Anterior cingulate cortex (tissue), 58 donors: ENCODE measurements at regions not wholly inside any gene's neighbourhood (a gene's known extent, or its start where the extent isn't known, plus 50 kb on each side); places are given as distances from the start of the nearest gene placed in this dataset.

ENCODE experiments used
- DNase-seq, 58 donors: peaks; one replicate each; lab custom pipeline; 2025; lab: John Stamatoyannopoulos, UW

DNA sequence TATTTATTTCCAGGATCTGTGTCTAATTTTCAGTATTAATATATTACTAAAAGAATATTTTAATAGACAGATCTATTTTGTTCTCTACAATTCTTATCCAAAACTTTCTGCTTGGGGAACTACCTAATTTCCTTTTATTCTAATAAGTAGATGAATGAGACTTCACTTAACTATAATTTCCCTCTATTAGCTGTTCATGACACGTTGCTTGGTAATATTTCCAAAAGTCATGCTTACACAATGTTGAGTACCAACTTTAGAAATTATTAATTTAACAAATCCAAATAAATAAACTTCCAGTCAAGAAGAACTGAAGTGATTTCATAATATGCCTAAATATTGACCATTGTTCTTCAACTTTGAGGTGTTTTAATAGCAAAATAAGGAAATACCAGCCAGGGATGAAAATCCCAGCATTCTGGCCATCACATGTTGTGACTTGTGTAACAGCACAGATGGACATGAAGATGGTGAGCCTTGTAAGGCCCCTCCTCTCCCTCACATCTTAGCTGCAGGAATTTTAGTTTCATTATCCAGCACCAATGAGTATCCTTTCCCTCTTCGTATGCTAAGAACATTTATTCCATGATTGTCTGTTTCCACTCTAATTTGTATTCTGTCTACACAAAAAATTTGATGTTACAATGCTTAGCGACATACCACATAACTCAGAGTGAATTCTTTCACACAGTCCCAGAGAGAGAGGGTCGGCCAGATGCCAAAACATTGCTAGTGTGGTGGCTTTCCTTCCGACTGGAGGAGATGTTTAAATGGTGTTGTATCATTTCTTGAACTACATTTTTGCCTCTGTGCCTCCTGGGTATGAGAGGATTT, 137.5 kb downstream of the FOXA2 start:
- DNase-seq: no peak

DNA sequence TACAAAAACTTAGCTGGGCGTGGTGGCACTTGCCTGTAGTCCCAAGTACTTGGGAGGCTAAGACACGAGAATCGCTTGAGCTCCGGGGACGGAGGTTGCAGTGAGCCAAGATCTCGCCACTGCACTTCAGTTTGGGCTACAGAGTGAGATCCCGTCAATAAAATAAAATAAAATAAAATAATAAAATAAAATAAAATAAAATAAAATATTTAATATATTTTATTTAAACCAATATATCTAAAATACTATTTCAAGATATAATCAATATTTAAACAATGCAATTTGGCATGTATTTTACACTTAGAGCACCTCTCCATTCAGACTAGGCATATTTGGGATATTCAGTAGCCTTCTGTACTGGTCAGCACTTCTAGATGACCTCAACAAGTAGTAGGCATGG, 142.1 kb downstream of the FOXA2 start:
- DNase-seq: no peak

DNA sequence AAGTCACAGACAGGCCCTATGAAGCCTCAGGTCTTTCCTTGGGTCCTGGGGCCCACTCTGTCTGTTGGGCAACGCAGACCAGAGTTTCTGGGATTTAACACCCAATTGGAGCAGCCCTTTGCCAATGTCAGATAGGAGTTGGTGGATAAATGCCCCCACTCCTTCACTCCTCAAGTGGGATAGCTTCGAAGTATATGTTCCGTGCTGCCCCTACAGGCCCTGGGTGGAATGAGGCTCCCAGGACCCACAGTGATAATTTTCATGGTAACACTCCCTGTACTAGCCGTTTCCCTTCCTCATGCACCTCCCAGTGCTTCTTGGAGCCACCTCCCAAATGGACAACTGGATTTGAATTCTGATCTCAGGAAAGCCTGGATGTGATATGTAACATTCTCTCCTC, 145.4 kb downstream of the FOXA2 start:
- no peak for DNase-seq

DNA sequence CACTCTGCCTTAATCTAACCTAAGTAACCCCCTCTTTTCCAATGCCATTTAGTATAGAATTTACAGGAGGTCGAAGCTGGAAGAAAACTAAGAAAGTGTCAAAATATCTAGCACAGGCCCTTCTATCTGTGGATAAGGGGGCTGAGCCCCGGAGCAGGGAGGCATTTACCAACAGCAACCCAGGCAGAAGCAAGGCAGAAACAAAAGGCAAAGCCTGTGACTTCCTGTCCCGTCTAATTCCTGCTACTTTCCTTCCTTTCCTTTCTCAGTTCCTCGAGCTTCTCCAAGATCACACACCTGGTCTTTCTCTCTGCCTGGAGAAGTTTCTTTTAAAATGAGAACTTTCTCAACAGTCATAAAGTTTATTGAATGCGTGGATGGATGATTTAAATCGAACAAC, 146.0 kb downstream of the FOXA2 start:
- no peak for DNase-seq

DNA sequence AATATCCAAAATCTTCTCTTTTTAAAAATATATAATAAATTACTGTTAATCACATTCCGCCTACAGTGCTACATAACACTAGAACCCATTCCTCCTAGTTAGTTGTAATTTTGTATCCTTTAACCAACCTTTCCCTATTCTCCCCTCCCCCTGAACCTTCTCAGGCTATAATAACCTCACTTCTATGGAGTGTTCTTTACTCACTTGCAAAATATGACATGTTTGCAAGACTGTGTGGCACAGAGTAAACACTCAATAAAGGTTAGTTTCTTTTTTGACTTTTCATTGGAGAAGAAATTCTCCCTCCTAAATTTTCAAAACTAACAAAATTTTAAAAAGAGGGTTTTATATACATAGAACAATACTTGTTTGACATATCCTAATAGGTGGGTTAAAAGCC, 147.0 kb downstream of the FOXA2 start:
- DNase-seq: no peak

DNA sequence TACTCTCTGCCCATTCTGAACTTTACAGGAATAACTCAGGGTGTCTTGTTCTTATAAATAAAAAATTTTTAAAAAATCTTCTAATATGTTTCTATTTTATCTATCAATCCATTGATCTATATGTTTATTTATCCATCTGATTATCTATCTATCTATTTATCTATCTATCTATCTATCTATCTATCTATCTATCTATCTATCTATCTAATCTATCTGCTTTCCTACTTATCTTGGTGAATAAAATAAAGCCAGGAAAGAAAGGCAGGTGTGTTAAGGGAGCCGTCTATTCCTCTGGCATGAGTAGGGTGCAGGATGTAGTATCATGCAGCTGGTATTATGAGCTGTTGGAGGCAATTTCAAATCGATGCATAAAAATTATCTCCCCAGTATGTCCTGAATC, 153.0 kb downstream of the FOXA2 start:
- no peak for DNase-seq

DNA sequence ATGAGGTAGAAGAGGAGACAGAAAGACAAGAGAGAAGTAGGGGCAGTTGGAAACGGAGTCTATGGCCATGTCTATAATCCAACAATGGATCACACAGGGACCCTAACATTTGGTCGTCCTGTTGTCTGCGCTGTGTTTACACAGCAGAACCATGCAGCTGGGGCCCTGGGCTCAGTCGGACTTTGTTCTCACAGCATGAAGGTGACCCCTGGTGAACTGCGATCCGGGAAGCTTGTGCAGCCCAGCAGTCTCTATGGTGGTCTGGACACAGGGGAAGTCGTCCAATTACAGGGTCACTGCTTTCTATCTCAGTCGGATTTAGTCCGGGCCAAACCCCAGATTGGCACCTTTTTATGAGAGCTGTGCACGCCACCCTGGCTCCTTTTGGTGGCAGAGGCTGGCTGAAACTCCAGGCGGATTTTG, 153.6 kb downstream of the FOXA2 start:
- no peak for DNase-seq

DNA sequence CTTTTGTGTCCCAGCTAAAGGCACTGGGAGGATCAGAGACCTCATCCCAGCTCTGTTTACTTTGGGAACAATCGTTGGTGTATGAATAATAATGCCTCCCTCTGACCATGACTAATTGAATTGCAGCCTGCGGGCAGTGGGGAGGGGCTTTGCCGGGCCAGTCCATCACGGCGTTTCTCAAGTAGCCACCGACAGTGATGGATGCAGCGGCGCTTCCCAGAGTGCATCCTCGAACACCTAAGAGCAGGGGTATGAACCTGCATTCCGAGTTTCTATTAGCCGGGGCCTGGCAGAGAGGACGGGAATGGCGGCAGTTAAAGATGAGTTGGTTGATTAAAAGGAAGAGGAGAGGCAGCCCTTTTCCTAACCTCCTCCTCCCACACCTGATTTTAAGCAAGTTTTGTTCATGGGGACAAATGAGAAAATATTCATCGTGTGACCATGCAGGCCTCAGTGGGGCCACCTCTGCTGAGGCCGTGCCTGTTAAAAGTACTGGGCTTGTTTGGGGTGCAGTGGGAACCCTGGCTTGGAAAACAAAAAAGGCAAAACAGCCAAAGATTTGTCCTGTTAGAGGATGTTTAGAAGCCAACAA, 154.1 kb downstream of the FOXA2 start:
- DNase-seq: no peak

DNA sequence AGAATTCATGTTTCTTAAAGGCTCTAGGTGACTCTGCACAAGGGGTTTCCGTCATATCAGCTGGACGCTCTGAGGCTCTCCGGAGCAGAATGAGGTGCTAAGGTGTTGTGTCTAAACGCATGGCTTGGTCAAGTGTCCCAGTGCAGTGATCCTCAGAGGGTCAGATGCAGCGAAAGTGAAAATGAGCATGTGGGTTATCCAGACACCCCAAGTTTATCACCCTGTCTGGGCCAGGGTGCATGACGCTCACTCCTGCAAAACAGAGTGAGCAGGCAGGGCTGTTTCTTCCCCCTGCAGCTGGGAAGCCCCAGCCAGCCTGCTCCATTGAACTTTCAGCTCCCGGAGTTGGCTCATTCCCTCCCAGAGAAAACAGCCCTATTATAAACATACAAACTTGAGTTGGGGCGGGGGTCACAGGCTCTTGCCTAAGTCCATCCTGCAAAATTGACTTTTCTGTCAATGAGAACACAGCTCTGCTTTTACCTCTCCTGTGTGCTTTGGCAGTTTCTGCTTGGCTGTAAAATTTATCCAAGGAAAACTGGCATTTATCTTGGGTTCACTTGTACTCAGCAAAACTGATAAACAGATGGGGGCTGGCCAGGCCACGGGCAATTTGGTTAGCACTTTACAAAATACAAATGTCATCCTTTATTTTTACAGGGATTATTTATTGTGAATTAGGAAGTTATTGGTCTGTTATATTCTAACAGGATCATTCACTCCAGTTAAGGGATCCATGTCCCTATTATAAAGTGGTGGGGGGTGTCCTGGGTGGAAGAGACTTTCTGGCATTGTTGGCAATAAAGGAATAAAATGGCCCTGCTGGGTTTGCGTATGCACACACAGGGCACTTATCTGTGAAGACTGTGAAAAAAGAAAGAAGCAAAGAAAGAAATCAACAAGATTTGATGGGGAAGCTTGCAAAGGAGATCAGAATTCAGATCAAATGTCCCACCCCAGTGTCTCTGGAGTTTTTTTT, 154.9 kb downstream of the FOXA2 start:
- DNase-seq: no peak

DNA sequence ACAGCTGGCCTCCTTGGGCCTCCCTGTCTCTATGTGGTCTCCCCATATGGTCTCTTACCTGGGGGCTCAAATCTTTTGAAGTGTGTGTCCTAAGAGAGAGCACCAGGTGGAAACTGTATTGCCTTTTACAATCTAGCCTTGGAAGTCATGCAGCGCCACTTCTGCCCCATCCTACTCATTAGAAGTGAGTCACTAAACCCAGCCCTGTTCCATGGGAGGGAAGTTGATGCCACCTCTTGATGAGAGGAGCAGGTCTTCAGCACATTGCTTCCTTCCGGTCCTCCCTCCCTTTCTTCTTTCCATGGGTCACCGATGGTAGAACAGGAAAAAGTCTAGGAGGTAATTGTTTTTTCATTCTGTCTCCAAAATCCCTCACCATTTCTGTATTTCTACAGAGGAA, 156.3 kb downstream of the FOXA2 start:
- no peak for DNase-seq

DNA sequence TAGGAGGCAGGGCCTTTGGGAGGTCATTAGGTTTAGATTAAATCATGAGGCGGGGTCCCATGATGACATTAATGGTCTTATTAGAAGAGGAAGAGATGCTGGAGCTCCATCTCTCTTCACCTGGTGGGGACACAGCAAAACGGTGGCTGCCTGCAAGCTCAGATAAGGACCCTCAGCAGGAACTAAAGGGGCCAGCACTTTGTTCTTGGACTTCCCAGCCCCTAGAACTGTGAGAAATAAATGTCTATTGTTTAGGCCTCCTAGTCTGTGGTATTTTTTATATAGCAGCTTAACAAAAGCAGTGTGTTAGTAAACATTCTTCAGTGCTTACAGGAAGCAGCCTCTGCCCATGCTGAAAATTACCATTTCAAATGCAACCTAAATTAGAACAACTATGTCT, 157.6 kb downstream of the FOXA2 start:
- no peak for DNase-seq

DNA sequence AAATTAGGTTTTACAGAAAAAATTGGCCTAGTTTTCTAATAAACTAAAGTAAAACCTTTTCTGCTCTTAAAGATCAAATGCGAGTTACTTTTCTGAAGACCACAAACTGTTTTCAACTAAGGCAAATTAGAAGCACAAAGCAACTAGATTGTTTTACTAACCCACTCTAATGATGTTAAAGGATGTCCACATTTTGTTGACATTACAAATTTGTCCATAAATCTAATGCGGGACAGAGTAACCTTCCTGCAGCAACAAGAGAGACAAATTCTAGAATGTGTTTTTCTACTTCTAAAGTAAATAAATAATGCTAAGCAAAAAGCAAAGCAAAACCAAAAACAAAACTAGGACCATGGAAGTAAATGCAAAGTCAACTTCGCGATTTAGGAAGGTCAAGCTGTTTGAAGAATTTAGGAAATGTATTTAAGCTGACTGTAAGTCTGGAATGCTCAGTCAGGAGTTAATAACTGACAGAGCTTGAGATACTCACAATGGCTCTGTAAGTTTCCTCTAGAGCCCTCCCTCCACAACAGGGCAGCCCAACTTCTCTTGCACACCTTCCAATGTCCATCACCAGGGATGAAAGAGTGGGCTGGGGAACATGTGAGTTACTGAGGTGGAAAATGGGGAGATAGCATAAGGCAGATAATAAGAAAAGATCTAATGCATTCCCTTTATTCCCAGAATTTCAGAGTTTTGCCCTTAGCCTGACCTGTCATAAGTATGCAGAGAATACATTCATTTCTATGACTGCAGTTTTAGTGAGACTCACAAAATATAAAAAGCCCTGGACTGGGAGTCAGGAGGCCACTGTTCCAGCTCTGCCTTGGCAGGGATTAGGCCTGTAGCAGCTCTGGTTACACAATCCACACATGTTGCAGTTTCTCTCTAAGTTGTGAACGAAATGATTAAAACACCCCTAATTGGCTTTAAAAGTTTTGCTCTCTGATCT, 158.8 kb downstream of the FOXA2 start:
- DNase-seq: no peak

DNA sequence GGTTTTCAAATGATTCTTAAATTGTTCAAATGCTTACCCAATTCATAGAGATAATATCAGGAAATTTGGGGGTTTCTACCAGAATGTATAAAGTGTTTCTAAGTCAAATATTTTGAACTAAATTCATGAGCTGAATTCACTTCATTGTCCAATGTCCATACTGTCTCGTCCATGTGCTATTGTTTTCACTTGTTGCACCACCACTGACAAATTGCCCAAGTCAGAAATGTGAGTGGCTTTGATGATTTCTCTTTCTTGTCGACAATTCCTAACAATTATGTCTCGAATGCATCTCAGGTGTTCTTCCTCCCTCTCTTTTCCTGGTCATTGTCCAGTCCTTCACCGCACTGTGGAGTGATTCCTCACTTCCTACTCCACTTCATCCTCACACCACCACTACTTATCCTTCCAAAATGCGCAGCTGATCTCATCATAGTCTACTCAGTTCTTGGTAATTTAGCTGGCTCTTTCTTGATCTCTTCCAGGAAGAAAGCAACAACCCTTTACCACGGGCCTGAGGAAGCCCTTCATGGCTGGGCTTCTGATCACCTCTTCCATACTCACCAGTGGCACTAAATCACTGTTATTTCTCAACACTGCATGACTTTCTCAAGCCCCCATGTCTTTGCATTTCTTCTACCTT, 161.1 kb downstream of the FOXA2 start:
- no peak for DNase-seq

DNA sequence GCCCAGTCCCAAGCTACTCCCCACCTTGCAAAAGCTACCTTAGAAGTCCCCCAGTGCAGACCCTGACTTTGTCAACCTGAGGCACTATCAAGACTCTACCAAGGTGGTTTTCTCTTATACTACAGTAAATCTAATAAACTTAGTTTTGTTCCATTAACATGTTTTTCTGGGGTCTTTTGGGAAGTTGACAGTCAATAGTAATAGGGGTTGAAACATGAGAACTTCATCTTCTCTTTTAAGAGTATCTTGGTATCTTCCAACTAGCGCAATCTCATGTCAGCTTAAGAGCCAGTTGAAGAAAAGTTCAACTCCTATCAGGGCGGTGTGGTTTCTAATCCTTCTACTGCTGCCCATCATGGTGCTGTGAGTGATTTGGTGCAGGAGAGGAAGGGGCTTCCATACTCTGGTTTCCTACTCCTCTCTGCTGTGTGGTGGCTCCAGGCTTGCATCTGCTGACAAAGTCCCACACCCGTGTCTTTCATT, 164.2 kb downstream of the FOXA2 start:
- no peak for DNase-seq

DNA sequence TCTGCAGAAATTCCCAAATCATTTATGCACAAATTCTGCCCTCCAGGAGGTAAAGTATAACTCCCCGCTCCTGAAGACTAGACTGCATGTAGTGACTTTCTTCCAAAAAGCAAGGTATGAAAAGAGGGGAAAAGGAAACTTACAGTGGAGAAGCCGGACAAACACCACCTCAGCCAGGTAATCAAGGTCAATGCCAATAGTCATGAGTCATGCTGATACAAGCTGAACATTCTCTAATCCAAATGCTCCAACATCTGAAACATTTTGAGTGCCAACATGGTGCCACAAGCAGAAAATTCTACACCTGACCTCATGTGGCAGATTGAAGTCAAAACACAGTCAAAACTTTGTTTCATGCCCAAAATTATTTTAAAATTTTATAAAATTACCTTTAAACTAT, 165.6 kb downstream of the FOXA2 start:
- DNase-seq: no peak

DNA sequence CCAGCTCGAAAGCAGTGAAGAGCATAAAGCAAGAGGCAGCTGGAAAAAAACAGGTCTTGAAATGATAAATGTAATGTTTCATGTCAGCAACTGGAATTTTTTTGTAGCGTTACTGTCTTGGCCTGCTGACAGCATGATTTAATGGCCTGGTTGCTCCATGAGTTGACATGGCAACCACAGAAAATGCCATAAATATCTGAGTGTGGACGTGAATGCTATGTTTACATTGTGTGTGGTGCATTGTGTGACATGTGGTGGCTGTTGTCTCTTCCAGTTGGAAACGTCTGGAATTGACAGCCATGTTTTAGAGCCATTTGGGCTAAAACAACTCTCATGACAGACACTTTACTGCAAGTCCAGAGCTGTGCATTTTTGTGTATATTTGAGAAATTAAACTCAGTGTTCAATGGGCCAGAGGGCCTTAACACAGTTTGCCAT, 170.0 kb downstream of the FOXA2 start:
- DNase-seq: no peak

DNA sequence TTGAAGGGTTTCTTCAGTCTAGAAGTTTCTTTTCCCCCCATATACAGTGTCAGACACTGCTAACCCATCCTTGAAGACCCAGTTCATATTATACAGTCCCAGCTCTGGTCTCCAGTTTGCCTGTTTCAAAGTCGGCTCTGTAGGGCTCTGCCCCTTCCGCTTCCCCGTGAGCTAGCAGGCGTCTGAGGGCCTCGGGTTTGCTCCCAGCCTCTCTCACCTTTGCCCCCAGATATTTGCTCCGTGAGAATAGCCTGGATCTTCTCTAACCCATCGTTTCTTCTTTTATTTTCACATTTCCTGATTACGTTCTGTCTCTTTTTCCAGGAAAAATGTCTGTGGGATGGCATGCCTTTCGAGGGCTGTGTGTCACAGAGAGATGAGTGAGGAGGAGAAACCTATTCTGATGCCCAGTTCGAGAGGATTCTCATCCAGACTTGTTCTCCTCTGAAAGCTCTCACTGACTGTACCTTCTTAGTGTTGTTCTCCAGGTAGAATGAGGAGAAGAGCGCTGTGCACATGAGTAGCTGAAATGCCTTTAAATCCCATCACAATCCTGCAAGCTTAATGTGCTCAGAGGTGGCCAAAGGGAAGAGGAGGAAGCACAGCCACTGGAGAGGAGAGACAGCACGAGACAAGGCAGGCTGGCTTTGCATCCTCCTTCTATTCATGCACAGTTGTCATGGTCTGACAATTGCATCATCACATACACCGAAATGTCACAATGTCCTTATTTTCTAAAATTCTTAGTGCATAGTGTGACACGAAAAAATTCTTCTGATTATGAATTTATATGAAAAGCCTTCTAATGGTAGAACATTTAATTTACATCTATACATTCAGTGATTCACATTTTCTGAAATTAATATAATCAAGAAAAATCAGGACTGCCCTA, 171.1 kb downstream of the FOXA2 start:
- DNase-seq: no peak
